IMR-90 (cell line): ENCODE measurements at regions not wholly inside any gene's neighbourhood (a gene's known extent, or its start where the extent isn't known, plus 50 kb on each side); places are given as distances from the start of the nearest gene placed in this dataset.

Experiments used
- CHD1 ChIP-seq: IDR thresholded peaks from 2 replicates; pipeline ENCODE4 v1.6.1; 2012; ENCODE audit warnings: low read depth, low read length, improper control_type of control experiment
- CTCF ChIP-seq: conservative IDR thresholded peaks from 2 replicates; pipeline ENCODE4 v1.5.1; 2012; ENCODE audit warnings: mild to moderate bottlenecking, low read depth, low read length, improper control_type of control experiment
- FOS ChIP-seq: fragments of 150-350 bp; IDR thresholded peaks from 2 replicates; pipeline ENCODE4 v1.6.1; 2016; ENCODE audit warnings: low read depth, low read length
- MAZ ChIP-seq: IDR thresholded peaks from 2 replicates; pipeline ENCODE4 v1.6.1; 2012; ENCODE audit warnings: low read depth, mild to moderate bottlenecking, low read length, improper control_type of control experiment, moderate library complexity, borderline replicate concordance
- POLR2A ChIP-seq: IDR thresholded peaks from 2 replicates; pipeline ENCODE4 v1.6.1; 2012; ENCODE audit warnings: mild to moderate bottlenecking, low read depth, low read length
- RFX5 ChIP-seq: IDR thresholded peaks from 2 replicates; pipeline ENCODE4 v1.8.0; 2012; ENCODE audit warnings: low read depth, mild to moderate bottlenecking, low read length, moderate library complexity

- TF ChIP-seq CTCF (no peak), MAZ (no peak), RFX5 (no peak), FOS (no peak), POLR2A (no peak), CHD1 (no peak)
Observed at GRCh38 chr3:152531717-152532116, 263.0 kb downstream of the MBNL1 start.
